ENCODE measurements at regions not wholly inside any gene's neighbourhood (a gene's known extent, or its start where the extent isn't known, plus 50 kb on each side); places are given as distances from the start of the nearest gene placed in this dataset.
"Not testable (repeated sequence)": the region's sequence is repeated elsewhere in the genome, so short reads cannot be mapped to it uniquely, and the experiment has no call there.

DNA sequence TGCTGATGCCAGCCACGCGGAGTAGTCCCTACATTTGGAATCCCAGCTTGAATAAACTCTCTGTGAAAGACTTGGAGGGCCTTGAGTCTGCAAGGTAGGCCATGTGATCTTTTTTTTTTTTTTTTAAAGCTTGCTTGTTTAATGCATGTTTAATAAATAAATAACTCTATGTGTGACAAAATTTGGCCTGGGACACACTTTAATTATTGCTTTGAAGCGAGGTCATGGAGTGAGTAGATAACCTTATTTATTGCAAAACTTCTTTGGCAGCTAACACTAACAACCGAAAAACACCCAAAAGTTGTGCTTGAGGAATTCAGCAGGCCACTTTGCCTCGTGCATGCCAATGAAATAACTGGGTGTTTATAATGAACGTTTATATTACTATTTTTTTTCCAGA, 382.2 kb downstream of the FLRT2 start:
- DNase-seq = no peak

DNA sequence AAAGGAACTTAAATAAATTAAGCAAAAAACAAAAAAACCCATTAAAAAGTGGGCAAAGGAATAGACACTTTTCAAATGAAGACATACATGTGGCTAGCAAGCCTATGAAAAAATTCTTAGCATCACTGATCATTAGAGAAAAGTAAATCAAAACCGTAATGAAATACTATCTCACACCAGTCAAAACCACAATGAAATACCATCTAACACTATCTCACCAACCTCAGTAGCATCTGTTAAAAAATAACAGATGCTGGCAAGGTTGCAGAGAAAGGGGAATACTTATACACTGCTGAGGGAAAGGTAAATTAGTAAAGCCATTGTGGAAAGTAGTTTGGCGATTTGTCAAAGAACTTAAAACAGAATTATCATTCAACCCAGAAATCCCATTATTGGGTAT, 381.1 kb downstream of the FLRT2 start:
- no peak for DNase-seq

DNA sequence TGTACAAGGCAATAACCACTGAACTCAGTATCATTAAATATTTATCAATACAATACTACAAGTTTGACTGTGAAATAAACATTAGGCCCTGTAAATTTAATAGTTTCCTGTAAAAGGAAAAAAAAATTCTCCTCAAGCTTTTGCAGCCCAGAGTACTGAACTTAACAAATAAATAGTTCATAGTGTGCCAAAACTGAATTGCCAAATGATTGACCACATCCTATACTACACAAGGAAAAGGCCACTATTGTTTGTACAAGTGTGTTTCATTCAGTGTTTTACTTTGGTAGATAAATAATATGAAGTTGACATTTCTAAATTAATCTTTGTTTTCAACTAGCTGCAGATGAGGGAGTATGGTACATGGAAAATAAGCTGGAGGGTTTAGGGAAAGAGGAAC, 379.6 kb downstream of the FLRT2 start:
- DNase-seq = no peak

DNA sequence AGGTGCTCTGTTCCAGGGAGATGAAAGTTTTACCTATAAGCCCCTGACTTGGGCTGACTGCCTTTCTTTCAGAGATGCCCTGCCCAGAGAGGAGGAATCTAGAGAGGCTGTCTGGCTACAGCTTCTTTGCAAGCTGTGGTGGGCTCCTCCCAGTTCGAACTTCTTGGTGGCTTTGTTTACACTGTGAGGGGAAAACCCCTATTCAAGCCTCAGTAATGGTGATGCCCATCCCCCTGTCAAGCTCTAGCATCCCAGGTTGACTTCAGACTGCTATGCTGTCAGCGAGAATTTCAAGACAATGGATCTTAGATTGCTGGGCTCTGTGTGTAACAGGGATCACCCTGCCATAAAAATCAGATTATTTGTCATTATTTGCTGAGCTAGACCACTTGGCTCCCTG, 377.6 kb downstream of the FLRT2 start:
- DNase-seq = no peak

DNA sequence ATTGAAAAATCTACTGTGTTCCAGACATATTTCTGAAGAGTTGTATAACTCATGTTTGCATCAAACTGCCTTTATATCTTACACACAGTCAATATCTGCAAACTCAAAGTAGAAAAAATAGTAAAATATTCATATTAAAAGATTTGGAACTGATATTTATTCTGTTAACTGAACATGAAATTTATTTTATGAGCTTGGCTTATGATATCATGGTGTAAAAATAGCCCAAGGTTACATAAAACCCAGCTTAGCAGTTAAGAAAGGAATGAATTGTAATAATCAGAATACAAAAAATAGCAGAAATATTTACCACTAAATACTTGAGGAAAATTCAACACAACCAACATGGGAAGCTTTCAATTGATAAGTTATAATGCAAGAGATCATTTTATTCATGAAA, 367.9 kb downstream of the FLRT2 start:
- no peak for DNase-seq

DNA sequence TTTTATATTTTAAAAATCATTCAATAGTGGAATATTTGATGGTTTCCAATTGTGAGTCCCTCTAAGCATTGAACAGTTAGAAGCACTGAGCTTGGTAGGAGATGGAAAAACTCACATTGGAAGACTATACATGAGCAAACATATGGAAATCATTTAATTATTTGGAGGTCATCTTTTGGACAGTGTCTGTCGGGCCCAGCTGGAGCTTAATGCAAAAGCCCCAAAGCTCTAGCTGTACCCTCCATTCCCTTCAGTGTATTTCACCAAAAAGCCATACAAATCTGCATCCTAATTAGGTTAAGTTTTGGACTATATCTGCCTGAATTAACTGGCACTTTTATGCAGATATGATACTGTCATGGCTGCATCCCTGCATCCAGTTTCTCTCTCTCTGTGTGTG, 365.7 kb downstream of the FLRT2 start:
- no peak for DNase-seq

DNA sequence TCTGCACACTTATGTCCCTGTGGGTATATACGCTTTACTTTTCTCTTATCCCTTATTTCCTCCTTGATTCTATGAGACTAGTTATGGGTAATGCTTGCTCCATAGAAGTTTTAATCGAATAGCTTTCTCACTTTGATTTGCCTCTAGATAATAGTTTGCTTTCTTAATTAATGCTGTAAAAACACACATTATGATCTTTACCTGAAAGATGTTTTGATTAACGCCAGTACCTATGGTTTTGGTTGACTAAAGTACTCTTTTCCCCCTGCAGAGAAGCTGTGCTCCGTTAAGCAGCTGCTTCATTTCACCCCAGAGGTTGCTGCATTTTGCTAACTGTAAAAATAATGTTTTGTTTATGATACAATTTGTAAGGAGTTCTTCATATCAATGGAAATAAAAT, 362.3 kb downstream of the FLRT2 start:
- no peak for DNase-seq

DNA sequence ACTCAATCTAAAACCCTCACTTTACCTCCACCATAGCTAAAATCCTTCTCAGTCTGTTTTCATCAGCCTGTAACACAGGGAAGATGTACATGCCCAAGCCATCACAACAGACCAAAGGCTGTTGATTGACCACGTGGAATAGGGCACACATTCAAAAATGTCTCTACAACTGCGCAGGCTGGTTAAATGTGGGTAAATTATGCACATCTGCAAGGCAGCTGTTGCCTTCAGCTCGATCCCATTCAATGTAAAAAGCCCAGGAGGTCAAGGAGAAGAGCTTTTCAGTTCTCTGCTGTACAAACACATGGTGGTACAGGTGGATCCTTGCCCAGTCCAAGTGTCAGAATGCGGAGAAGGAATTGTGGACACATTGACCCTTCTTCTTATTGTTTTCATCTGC, 354.0 kb downstream of the FLRT2 start:
- DNase-seq = no peak

DNA sequence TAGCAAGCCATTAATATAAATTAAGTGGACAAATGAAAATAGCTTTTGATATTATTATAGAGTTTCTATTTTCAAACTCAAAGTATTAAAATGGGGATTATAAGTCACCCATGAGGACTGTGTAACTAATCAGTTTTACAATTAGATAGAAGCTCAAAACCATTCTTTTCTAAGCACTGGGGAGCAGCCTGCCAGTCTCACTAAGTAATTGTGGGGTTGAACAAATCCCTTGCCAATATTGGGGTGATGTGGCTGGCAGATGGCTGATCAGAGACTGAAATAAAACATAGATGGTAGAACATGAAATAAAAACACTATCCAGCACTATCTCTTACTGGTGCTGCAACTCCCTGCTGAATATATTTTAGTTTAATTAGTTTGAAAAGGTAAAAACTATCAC, 353.2 kb downstream of the FLRT2 start:
- DNase-seq = no peak

DNA sequence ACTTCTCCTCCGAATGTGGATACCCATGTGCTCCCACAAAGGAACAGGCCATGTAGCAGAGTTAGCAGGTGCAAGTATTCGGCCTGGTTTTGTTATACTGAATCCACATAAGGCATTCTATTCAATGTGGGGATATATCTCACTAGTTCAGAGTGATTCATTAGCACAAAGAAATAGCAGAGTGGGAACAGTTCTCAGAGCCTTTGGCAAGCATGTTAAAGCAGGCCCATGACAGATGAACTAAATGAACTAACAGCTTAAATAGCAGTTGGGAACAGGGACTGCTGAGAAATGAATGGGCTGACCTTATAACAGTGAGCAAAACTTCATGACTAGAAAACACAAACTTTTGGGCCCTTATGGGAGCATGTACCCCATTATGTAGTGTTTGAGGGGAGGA, 352.0 kb downstream of the FLRT2 start:
- no peak for DNase-seq

DNA sequence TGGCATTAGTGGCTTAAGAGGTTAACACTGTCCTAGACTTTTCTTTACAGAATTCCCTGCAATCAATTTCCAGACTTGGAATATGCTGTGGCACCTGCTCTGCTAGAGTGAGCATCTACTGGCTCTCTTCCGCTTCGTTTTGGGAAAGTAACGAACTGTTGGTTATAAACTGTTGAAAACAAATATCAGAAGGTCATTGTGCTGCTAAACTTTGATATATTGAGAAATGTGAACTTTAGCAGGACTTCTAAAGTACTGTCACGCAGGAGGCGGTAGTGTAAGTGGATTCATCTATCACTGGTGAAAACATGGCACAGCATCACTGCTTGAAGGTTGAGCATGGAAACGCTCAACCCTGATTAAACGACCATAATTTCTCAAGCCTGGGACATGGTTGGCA, 348.9 kb downstream of the FLRT2 start:
- no peak for DNase-seq

DNA sequence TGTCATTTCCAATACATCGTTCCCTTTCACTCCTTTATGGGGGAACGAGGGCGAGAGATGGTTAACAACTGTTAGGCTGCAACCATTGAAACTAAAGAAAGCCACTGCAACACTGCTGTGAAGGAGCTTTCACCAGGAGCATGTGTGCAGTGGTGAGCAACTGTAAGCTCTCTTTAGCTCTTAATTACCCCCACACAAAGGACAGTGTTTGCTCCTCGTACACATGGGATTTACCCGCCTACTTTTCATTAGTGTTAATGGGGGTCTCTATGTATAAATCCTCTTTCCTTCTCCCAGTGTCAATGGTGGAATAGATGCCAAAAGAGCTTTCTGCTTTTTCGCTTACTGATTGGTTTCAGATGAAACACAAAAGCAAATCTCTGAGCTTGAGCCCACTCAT, 343.1 kb downstream of the FLRT2 start:
- no peak for DNase-seq

DNA sequence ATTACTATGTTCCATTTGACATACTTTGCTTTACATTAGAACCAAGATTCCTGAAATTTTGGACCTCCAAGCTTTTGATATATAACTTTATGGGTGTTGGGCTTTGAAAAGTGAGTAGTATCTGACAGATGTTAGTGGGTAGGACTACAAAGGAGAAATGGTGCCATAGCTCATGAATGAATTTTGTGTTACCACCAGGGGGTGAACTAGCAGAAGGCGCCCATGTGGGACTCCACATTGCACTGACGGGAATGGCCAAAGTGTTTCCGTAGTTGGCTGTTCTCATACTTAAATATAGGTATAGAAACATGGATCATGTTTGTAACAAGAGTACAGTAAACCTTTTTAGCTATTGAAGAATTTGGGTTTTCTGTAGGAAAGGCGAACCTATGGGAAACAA, 337.5 kb downstream of the FLRT2 start:
- DNase-seq = no peak

DNA sequence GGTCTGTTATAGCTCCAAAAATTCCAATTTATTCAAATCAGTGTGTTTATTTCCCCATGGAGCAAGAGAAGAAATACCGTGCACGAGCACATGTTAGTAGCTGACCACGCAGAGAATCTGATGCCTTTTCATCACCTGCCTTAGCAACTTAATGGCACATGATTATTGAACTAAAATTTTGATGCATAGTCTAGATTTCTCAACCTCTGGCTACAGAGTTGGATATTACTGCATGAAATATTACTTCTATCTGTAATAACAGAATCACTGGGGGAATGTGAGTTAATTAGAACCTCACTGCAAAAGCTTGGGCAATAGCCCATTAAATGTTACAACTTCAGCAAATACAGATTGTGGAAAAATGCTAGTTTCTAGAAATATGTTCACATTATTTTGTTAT, 335.8 kb downstream of the FLRT2 start:
- no peak for DNase-seq

DNA sequence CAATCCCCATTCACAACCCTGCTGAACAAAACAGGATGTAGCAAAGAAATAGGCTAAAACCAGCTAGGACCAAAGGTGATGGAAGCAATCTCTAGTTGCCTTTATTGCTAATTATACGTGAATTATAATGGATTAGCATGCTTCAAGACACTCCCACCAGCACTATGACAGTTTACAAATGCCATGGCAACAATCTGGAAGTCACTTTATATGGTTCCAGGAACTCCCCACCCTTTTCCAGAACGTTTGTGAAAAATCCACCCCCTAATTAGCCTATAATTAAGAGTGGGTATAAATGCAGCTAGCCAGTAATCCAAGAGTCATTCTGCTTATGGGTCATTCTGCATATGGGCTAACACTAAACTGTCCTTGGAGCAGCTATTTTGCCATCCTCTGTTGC, 328.7 kb downstream of the FLRT2 start:
- no peak for DNase-seq

DNA sequence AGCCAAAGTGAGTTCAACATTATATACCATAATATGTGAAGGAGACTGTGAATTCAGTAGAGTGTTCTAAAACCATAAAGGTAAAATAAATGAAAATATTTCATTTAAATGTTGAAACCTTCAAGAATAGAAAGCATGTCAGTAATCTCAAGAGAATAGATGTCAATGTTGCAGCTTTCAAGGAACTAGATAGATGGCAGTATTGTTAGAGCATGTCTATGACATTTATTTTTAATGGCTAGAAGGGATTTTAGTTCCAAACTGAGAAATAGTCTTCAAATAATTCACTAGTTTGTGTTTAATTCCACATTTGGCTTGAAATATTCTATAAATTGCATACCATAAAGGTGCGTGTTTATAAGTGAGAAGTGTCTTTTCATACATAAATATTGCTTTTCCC, 326.5 kb downstream of the FLRT2 start:
- no peak for DNase-seq

DNA sequence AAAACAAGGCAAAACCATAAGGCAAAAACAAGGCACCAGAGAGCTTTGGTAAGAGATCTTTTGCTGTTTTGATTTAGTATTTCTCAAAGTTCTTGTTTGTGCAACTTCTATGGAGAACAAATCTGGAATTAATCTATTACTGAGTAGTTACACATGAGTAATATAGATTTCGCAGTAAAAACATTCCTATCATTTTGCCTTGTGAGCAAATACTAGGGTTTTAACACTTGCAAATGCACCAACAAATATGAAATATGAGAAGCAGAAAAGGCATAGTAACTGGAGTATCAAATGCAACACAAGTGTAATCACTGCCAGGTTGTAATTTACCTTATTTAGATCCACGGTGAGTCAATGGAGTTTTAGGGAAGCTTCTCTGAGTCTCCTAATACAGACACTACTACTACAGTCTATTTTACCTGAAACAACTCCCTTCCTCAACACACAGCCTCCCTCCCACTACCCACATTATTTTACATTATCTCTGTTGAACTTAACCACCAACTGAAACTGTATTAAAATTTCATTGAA, 324.1 kb downstream of the FLRT2 start:
- no peak for DNase-seq

DNA sequence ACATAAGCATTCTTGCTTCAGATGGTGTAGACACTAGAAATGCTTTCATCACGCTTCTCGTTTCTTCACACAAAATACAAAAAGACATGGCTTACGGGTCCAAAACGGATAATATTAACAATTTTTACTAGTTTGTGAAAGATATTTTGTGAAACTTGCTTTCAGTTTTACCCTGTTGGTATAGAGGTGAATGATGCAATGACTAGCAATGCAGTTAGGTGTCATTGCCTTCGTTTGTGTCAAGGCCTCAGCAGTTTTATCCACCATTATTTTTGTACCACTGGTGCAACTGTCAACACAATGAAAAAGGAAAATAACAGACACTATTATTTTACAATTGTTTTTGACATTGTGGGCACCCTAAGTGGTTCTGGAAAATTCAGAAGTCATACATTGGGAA, 323.0 kb downstream of the FLRT2 start:
- no peak for DNase-seq

DNA sequence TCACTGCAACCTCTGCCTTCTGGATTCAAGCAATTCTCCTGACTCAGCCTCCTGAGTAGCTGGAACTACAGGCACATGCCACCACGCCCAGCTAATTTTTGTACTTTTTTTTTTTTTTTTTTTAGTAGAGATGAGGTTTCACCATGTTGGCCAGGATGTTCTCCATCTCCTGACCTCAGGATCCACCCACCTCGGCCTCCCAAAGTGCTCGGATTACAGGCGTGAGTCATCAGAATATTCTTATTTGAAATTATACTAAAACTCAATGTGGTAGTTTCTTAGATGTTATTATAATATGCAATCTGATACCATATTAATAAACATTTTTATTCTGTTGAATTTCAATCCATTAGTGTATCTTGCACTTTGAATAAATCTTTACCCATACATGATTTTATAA, 322.2 kb downstream of the FLRT2 start:
- not testable (repeated sequence) for DNase-seq

DNA sequence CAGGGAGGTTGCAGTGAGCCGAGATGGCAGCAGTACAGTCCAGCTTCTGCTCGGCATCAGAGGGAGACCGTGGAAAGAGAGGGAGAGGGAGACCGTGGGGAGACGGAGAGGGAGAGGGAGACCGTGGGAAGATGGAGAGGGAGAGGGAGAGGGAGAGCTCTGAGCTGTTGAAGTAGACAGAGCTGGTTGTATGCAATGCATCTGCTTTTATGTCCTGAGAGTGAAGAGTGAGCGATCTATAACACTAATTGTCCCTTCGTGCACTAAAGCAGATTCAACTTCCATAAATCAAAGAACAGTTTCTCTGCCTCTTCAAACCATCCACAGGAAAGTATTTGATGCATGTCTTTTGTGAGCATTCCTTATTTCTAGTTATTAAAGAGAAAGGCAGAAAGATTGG, 300.6 kb downstream of the FLRT2 start:
- not testable (repeated sequence) for DNase-seq

DNA sequence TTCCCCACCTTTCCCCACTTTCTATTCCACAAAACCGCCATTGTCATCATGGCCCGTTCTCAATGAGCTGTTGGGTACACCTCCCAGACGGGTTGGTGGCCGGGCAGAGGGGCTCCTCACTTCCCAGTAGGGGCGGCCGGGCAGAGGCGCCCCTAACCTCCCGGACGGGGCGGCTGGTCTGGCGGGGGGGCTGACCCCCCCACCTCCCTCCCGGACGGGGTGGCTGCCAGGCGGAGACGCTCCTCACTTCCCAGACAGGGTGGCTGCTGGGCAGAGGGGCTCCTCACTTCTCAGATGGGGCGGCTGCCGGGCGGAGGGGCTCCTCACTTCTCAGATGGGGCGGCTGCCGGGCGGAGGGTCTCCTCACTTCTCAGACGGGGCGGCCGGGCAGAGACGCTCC, 299.7 kb downstream of the FLRT2 start:
- DNase-seq = not testable (repeated sequence)

DNA sequence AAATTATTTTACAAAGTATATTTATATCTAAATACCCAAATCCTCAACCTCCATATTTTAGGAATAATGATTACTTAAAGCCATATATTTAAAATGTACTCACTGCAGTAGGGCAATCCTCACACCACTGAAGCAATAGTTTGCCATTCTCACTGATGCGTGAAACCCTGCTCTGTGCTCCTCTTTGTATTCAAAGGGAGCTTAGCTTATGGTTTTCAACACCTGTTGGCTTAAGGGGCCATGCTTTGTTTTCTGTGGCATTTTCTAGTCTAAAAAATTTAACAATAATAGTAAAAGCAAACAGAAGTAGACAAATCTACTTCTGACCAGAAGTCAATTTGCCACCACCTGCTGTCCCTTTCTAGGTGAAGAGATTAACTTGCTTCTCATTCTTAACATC, 294.6 kb downstream of the FLRT2 start:
- no peak for DNase-seq

DNA sequence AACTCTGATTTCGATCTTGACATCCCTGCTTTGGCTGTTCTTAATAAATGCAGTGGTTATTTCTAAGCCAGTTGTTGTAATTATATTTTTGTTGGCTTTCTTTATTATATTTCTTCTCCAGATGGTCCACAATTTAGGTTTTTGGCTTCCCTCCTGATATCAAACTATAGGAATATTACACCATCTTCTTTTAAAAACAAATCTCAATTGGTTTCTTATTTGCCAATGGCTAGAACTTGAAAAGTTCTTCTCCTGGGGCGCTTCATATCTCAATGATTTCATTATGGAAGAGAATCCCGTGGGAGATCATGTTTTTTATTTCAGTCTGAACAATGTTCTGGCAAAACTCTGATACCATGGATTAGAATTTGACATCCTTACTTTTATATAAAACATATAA, 292.3 kb downstream of the FLRT2 start:
- no peak for DNase-seq

DNA sequence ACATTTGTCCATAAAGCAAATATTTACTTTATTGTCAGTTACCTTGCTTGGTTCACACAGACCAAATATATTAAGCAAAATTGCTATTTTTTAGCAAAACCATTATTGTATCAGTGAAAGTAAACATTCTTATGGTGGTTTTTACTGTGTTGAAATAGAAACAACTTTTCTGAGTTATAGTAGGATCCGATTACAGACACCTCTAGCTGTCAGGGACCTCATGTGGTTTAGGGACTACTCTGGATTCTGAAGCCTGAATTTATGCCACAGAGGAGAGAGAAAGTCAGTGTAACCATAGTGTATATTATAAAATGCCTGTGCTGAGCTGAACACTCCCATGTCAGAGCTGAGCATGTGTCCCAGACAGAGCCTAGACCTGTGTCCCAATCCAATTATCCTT, 287.5 kb downstream of the FLRT2 start:
- no peak for DNase-seq

DNA sequence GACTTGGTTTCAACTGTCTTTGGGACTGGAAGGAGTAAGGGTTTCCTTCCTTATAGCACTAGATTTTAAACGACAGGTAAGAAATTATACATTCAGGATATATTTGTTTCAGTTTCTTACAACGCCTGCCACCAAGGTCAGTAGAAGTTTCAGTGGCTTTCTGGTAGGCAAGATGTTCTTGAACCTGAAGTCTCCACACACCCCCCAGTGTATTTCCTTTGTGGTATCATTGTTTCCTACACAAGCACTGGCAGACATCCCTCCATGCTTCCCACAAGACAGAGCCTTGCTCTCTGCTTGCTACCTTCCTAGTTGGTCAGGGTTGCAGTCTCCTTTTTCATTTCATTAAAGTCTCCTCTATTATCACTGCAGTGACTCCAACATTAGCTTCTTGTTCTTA, 283.1 kb downstream of the FLRT2 start:
- no peak for DNase-seq

DNA sequence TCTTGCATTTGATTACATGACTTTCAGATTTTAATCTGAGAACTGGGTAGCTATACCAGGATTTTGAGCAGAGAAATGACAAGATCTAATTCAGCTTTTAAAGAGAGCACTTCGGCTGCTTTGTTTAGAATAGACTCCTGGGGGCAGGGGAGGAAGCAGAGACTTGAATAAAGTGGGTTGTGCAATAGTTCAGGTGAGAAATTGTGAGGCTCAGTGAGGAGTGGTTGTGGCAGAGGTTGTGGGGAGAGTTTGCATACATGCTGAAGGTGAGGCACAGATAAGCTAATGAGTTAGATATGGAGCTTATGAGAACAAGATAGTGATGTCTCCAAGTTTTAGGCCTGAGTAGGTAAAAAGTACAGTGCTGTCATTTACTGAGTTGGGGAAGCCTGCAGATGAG, 281.4 kb downstream of the FLRT2 start:
- DNase-seq = no peak
